NCI-H526 (cell line): ENCODE measurements at regions not wholly inside any gene's neighbourhood (a gene's known extent, or its start where the extent isn't known, plus 50 kb on each side); places are given as distances from the start of the nearest gene placed in this dataset.

Experiments used
- DNase-seq, 2 experiments: peaks; one replicate each; lab custom pipeline; 2025; lab: John Stamatoyannopoulos, UW

- no peak for DNase-seq
Measured at GRCh38 chr12:34396006-34396860, 373.9 kb downstream of the ALG10 start.

- DNase-seq: no peak
Measured at GRCh38 chr12:34396861-34397590, 374.7 kb downstream of the ALG10 start.

GRCh38 chr12:34397591-34398365 is 375.5 kb downstream of the ALG10 start:
- DNase-seq: no peak

GRCh38 chr12:34398366-34398705 is 376.0 kb downstream of the ALG10 start:
- no peak for DNase-seq

GRCh38 chr12:34398706-34399630 is 376.7 kb downstream of the ALG10 start:
- no peak for DNase-seq

GRCh38 chr12:34399631-34400410 is 377.5 kb downstream of the ALG10 start:
- DNase-seq: no peak

- DNase-seq: no peak
Measured at GRCh38 chr12:34400411-34400881, 378.1 kb downstream of the ALG10 start.

- DNase-seq: no peak
Measured at GRCh38 chr12:34400986-34401658, 378.8 kb downstream of the ALG10 start.

- DNase-seq: no peak
Measured at GRCh38 chr12:34401659-34402227, 379.4 kb downstream of the ALG10 start.

- no peak for DNase-seq
Measured at GRCh38 chr12:34402228-34402898, 380.1 kb downstream of the ALG10 start.

GRCh38 chr12:34402899-34403705 is 380.8 kb downstream of the ALG10 start:
- DNase-seq: no peak

- DNase-seq: no peak
Measured at GRCh38 chr12:34403706-34404376, 381.5 kb downstream of the ALG10 start.

GRCh38 chr12:34404377-34405285 is 382.3 kb downstream of the ALG10 start:
- no peak for DNase-seq

- no peak for DNase-seq
Measured at GRCh38 chr12:34405286-34406227, 383.3 kb downstream of the ALG10 start.

- no peak for DNase-seq
Measured at GRCh38 chr12:34406228-34406995, 384.1 kb downstream of the ALG10 start.
